ENCODE measurements at regions not wholly inside any gene's neighbourhood (a gene's known extent, or its start where the extent isn't known, plus 50 kb on each side); places are given as distances from the start of the nearest gene placed in this dataset.
"Not testable (repeated sequence)": the region's sequence is repeated elsewhere in the genome, so short reads cannot be mapped to it uniquely, and the experiment has no call there.

DNA sequence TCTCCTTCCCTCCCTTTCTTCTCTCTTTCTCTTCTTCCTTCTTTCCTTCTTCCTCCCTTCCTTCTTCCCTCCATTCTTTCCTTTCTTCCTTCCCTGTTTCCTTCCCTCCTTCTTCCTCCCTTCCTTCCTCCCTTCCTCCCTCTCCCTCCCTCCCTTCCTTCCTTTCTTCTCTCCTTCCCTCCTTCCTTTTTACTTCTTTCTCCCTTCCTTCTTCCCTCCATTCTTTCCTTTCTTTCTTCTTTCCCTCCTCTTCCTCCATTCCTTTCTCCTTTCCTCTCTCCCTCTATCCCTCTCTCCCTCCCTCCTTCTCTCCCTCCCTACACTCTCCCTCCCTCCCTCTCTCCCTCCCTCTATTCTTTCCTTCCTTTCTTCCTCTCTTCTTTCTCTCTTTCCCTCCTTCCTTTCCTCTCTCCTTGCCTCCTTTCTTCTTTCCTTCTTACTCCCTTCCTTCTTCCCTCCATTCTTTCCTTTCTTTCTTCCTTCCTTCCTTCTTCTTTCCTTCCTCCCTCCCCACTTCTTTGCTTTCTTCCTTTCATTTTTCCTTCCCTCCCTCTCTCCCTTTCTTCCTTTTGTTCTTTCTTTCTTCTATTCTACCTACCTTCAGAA lies 200.4 kb upstream of the SSTR4 start:
- no peaks in the 10 kb centered on the region for H3K4me1 Mint-ChIP-seq (ENCODE audit: low read depth)
- H3K4me3 Mint-ChIP-seq: no peak overlapping the region
- no peaks in the 10 kb centered on the region for H3K9me3 Mint-ChIP-seq
- no peaks in the 10 kb centered on the region for H3K36me3 Mint-ChIP-seq (ENCODE audit: low read depth)
- no peak for DNase-seq (ENCODE audit: low spot score)
- H3K27me3 Mint-ChIP-seq (ENCODE audit: low read depth): no peaks in the 10 kb centered on the region
- H3K27ac Mint-ChIP-seq: no peak overlapping the region

- H3K4me1 Mint-ChIP-seq (ENCODE audit: low read depth): no peaks in the 10 kb centered on the region
- no peaks in the 10 kb centered on the region for H3K27me3 Mint-ChIP-seq (ENCODE audit: low read depth)
- no peak overlapping the region for H3K27ac Mint-ChIP-seq
- no peak for DNase-seq (ENCODE audit: low spot score)
- no peaks in the 10 kb centered on the region for H3K36me3 Mint-ChIP-seq (ENCODE audit: low read depth)
- no peaks in the 10 kb centered on the region for H3K9me3 Mint-ChIP-seq
- no peak overlapping the region for H3K4me3 Mint-ChIP-seq
These were observed 198.9 kb upstream of the SSTR4 start for GRCh38 chr20:22836211-22836610.

- no peak for DNase-seq (ENCODE audit: low spot score)
- Mint-ChIP-seq H3K4me3 (no peak overlapping the region), H3K27ac (no peak overlapping the region)
These were observed 198.2 kb upstream of the SSTR4 start for GRCh38 chr20:22836877-22837276.

DNA sequence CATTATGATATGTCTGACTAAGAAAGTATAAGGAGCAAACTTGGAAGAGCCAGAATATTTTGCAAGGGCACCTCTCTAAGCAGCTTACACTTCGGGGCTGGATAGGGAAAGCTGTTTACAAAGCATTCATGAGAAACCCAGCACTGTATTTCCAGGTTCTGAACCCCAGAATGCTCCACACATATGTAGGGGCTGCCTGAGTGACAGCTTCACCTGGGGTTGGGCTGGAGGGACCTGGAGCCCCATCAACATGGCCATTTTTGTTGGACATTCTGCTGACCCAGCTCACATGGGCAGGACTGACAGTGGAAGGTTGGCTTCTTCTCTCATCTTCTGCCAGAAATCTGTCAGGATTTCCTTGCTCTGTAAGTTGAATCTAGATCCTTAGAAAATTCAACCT lies 197.1 kb upstream of the SSTR4 start:
- no peak for DNase-seq (ENCODE audit: low spot score)
- no peaks in the 10 kb centered on the region for H3K36me3 Mint-ChIP-seq (ENCODE audit: low read depth)
- H3K27me3 Mint-ChIP-seq (ENCODE audit: low read depth): no peaks in the 10 kb centered on the region
- no peak overlapping the region for H3K4me3 Mint-ChIP-seq
- no peaks in the 10 kb centered on the region for H3K4me1 Mint-ChIP-seq (ENCODE audit: low read depth)
- no peaks in the 10 kb centered on the region for H3K9me3 Mint-ChIP-seq
- H3K27ac Mint-ChIP-seq: no peak overlapping the region

More at GRCh38 chr20:22836877-22837276, 198.2 kb upstream of the SSTR4 start:
- Mint-ChIP-seq H3K4me1 (ENCODE audit: low read depth) (no peaks in the 10 kb centered on the region), H3K27me3 (ENCODE audit: low read depth) (no peaks in the 10 kb centered on the region), H3K9me3 (no peaks in the 10 kb centered on the region), H3K36me3 (ENCODE audit: low read depth) (no peaks in the 10 kb centered on the region)

GRCh38 chr20:22841846-22842245 lies 193.3 kb upstream of the SSTR4 start:
- H3K4me1 Mint-ChIP-seq (ENCODE audit: low read depth): no peaks in the 10 kb centered on the region
- no peaks in the 10 kb centered on the region for H3K9me3 Mint-ChIP-seq
- H3K27me3 Mint-ChIP-seq (ENCODE audit: low read depth): no peaks in the 10 kb centered on the region
- H3K4me3 Mint-ChIP-seq: no peak overlapping the region
- H3K27ac Mint-ChIP-seq: no peak overlapping the region
- no peak for DNase-seq (ENCODE audit: low spot score)
- no peaks in the 10 kb centered on the region for H3K36me3 Mint-ChIP-seq (ENCODE audit: low read depth)

GRCh38 chr20:22842793-22843192 lies 192.3 kb upstream of the SSTR4 start:
- peaks cover 4% of the 10 kb centered on the region for H3K9me3 Mint-ChIP-seq
- DNase-seq (ENCODE audit: low spot score): no peak
- no peak overlapping the region for H3K27ac Mint-ChIP-seq
- no peak overlapping the region for H3K4me3 Mint-ChIP-seq
- no peaks in the 10 kb centered on the region for H3K27me3 Mint-ChIP-seq (ENCODE audit: low read depth)
- no peaks in the 10 kb centered on the region for H3K4me1 Mint-ChIP-seq (ENCODE audit: low read depth)
- H3K36me3 Mint-ChIP-seq (ENCODE audit: low read depth): no peaks in the 10 kb centered on the region

- DNase-seq (ENCODE audit: low spot score): no peak
- no peak overlapping the region for H3K27ac Mint-ChIP-seq
- H3K27me3 Mint-ChIP-seq (ENCODE audit: low read depth): no peaks in the 10 kb centered on the region
- no peaks in the 10 kb centered on the region for H3K36me3 Mint-ChIP-seq (ENCODE audit: low read depth)
- peaks cover 5% of the 10 kb centered on the region for H3K9me3 Mint-ChIP-seq
- H3K4me1 Mint-ChIP-seq (ENCODE audit: low read depth): no peaks in the 10 kb centered on the region
- no peak overlapping the region for H3K4me3 Mint-ChIP-seq
These were observed 190.2 kb upstream of the SSTR4 start for GRCh38 chr20:22844959-22845358.

DNA sequence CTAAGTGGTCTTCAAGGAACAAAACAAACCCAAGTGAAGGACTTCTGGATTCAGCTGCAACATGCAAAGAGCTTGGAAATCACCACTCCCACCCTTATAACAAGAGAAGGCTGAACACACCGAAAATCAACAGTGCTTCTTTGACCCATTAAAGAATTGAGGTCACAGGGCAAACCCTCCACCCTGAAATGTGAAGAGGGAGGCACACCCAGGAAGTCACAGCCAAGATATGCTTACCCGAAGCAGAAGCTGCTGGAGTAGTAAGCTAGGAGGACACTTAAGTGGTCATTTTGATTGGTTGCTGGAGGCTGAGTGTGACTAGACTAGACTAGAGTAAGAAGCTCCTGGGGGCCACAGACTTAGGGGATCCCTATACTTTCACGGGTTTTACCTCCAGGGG lies 188.2 kb upstream of the SSTR4 start:
- DNase-seq (ENCODE audit: low spot score): no peak
- Mint-ChIP-seq H3K36me3 (ENCODE audit: low read depth) (no peaks in the 10 kb centered on the region), H3K9me3 (peaks cover 5% of the 10 kb centered on the region), H3K27me3 (ENCODE audit: low read depth) (no peaks in the 10 kb centered on the region), H3K27ac (no peak overlapping the region), H3K4me3 (no peak overlapping the region), H3K4me1 (ENCODE audit: low read depth) (no peaks in the 10 kb centered on the region)

- Mint-ChIP-seq H3K36me3 (ENCODE audit: low read depth) (no peaks in the 10 kb centered on the region), H3K9me3 (peaks cover 5% of the 10 kb centered on the region), H3K4me3 (no peak overlapping the region), H3K27me3 (ENCODE audit: low read depth) (no peaks in the 10 kb centered on the region), H3K27ac (no peak overlapping the region), H3K4me1 (ENCODE audit: low read depth) (no peaks in the 10 kb centered on the region)
- DNase-seq (ENCODE audit: low spot score): no peak
These were observed 186.7 kb upstream of the SSTR4 start for GRCh38 chr20:22848364-22848763.

- H3K27ac Mint-ChIP-seq; H3K4me1 Mint-ChIP-seq (ENCODE audit: low read depth); H3K9me3 Mint-ChIP-seq; H3K4me3 Mint-ChIP-seq; H3K27me3 Mint-ChIP-seq (ENCODE audit: low read depth); H3K36me3 Mint-ChIP-seq (ENCODE audit: low read depth); DNase-seq (ENCODE audit: low spot score): not testable (repeated sequence)
These were observed 183.3 kb upstream of the SSTR4 start for GRCh38 chr20:22851679-22852346.

DNA sequence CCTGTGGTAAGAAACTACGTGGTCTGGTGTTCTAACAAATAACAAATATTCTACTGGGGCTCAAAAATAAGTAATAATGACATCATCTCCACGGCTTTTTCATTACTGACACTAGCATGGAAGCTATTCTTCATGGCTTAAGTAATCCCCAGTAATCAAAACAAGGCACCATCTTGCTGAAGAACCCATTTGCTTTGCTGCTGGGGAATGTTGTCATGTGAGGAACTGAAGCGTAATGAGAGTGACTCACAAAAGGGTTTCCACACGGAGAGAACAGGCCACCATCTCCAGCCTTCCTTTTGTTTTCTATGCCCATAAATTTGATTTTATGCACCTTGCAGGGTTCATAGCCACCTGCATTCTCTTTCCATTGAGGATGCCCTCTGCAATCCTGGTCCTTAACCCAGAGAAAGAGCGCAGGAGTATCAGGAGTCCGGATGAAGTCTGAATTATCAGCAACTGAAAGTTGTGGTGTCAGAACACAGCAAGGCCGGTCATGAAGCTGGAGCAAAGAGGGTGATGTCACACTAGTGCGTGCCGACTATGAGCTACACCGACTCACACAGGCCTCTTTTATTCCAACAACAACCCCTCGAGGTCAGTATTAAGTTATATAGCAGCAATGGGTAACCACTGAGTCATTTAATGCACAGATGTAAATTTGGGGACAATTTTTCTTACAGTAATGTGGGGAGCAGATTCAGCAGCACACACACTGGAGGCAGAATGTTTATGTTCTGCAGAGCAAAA lies 173.7 kb upstream of the SSTR4 start:
- no peaks in the 10 kb centered on the region for H3K9me3 Mint-ChIP-seq
- H3K27me3 Mint-ChIP-seq (ENCODE audit: low read depth): no peaks in the 10 kb centered on the region
- no peak overlapping the region for H3K27ac Mint-ChIP-seq
- no peak overlapping the region for H3K4me3 Mint-ChIP-seq
- no peaks in the 10 kb centered on the region for H3K36me3 Mint-ChIP-seq (ENCODE audit: low read depth)
- H3K4me1 Mint-ChIP-seq (ENCODE audit: low read depth): no peaks in the 10 kb centered on the region
- DNase-seq (ENCODE audit: low spot score): no peak

DNA sequence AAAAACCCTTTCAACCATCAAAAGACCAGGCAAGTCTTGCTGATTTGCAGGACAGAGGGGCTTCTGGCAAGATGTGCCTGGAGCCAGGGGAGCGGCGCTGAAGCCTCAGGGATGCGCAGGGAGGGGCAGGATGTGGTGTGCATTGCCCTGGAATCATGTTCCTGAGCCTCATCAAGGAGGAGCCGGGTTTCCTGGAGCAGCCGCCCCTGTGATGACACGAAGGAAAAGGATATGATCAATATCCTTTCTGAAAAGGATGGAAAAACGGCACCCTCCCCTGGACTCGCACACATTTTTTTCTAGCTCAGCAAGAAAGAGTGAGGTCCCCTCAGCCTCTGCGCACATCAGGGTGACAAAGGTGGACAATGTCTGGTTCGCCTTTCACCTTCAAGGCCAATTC lies 173.1 kb upstream of the SSTR4 start:
- no peaks in the 10 kb centered on the region for H3K9me3 Mint-ChIP-seq
- DNase-seq (ENCODE audit: low spot score): no peak
- H3K4me1 Mint-ChIP-seq (ENCODE audit: low read depth): no peaks in the 10 kb centered on the region
- H3K36me3 Mint-ChIP-seq (ENCODE audit: low read depth): no peaks in the 10 kb centered on the region
- H3K27me3 Mint-ChIP-seq (ENCODE audit: low read depth): no peaks in the 10 kb centered on the region
- H3K4me3 Mint-ChIP-seq: no peak overlapping the region
- no peak overlapping the region for H3K27ac Mint-ChIP-seq

- no peak overlapping the region for H3K4me3 Mint-ChIP-seq
- no peak overlapping the region for H3K27ac Mint-ChIP-seq
- no peaks in the 10 kb centered on the region for H3K9me3 Mint-ChIP-seq
- H3K4me1 Mint-ChIP-seq (ENCODE audit: low read depth): no peaks in the 10 kb centered on the region
- H3K27me3 Mint-ChIP-seq (ENCODE audit: low read depth): no peaks in the 10 kb centered on the region
- H3K36me3 Mint-ChIP-seq (ENCODE audit: low read depth): no peaks in the 10 kb centered on the region
- DNase-seq (ENCODE audit: low spot score): no peak
These were observed 172.4 kb upstream of the SSTR4 start for GRCh38 chr20:22862671-22863230.

- H3K36me3 Mint-ChIP-seq (ENCODE audit: low read depth): no peaks in the 10 kb centered on the region
- H3K27ac Mint-ChIP-seq: no peak overlapping the region
- DNase-seq (ENCODE audit: low spot score): no peak
- H3K4me1 Mint-ChIP-seq (ENCODE audit: low read depth): no peaks in the 10 kb centered on the region
- no peaks in the 10 kb centered on the region for H3K9me3 Mint-ChIP-seq
- H3K4me3 Mint-ChIP-seq: no peak overlapping the region
- H3K27me3 Mint-ChIP-seq (ENCODE audit: low read depth): no peaks in the 10 kb centered on the region
These were observed 171.3 kb upstream of the SSTR4 start for GRCh38 chr20:22863826-22864225.

Measured in T-helper 2 cell treated with Interferon-gamma antibody and Interleukin-4, amounts not matched to agents 5 μg/mL and 100 μg/mL, for 36 hours (primary cell).